Lung (tissue), 11 donors: ENCODE measurements at regions not wholly inside any gene's neighbourhood (a gene's known extent, or its start where the extent isn't known, plus 50 kb on each side); places are given as distances from the start of the nearest gene placed in this dataset.

Experiments
- ATAC-seq: fragments of 200-7000 bp; cut with Tn5 transposase; one replicate; pipeline ENCODE4 v1.9.1; 2020; ENCODE audit warnings: moderate number of reproducible peaks; ENCODE audit not compliant: insufficient read depth, low FRiP score
- DNase-seq, 3 donors: peaks; one replicate each; pipeline ENCODE4 v3.0.0-alpha.2; 2013 to 2017
- H3K27ac ChIP-seq, 2 donors: one replicate each; pipeline ENCODE4 v1.5.1; 2013; ENCODE audit warnings: mild to moderate bottlenecking in 2 of 2, moderate library complexity in 2 of 2, control low read depth in 1 of 2, inconsistent platforms in 1 of 2, low read depth in 1 of 2, low read length in 1 of 2
- H3K27me3 ChIP-seq, 3 donors: one replicate each; pipeline ENCODE4 v1.5.1; 2013; ENCODE audit warnings: low read length in 2 of 3; ENCODE audit not compliant: control insufficient read depth in 3 of 3, insufficient read depth in 3 of 3
- H3K36me3 ChIP-seq, 4 donors: one replicate each; pipeline ENCODE4 v1.5.1; 2013; ENCODE audit warnings: low read length in 4 of 4, mild to moderate bottlenecking in 1 of 4, moderate library complexity in 1 of 4; ENCODE audit not compliant: control insufficient read depth in 4 of 4, insufficient read depth in 4 of 4
- H3K4me1 ChIP-seq, 5 donors: one replicate each; pipeline ENCODE4 v1.5.1; 2013; ENCODE audit warnings: low read length in 5 of 5, mild to moderate bottlenecking in 2 of 5, moderate library complexity in 1 of 5; ENCODE audit not compliant: control insufficient read depth in 5 of 5, insufficient read depth in 5 of 5
- H3K4me3 ChIP-seq: one replicate; pipeline ENCODE4 v1.5.1; 2013; ENCODE audit warnings: mild to moderate bottlenecking, control low read depth, moderate library complexity
- H3K9ac ChIP-seq, 2 donors: one replicate each; pipeline ENCODE4 v1.5.1; 2013; ENCODE audit warnings: low read length in 2 of 2, control low read depth in 1 of 2; ENCODE audit not compliant: insufficient read depth in 1 of 2
- H3K9me3 ChIP-seq, 4 donors: one replicate each; pipeline ENCODE4 v1.5.1; 2013; ENCODE audit warnings: low read length in 3 of 4, mild to moderate bottlenecking in 1 of 4, moderate library complexity in 1 of 4; ENCODE audit not compliant: control insufficient read depth in 4 of 4, insufficient read depth in 3 of 4
- WGBS, 2 donors: extraction: QIAGEN DNeasy Blood & Tissue Kit; methylation state at CpG; one replicate each; pipeline ENCODE4 v1.1.7; 2013; 5-methylcytosine and 5-hydroxymethylcytosine counted together
- TF ChIP-seq, protein P1 (sequence below): IDR thresholded peaks from 2 replicates; pipeline ENCODE4 v1.5.1; 2012; ENCODE audit warnings: mild to moderate bottlenecking; ENCODE audit errors: control extremely low read depth, extremely low read depth
- donor health status: control.
- donor health status: control.
- donor health status: Bipolar disorder and iron deficiency.
- donor health status: healthy.
- donor health status: DM: yes; HTN: yes; CAD: no.

DNA sequence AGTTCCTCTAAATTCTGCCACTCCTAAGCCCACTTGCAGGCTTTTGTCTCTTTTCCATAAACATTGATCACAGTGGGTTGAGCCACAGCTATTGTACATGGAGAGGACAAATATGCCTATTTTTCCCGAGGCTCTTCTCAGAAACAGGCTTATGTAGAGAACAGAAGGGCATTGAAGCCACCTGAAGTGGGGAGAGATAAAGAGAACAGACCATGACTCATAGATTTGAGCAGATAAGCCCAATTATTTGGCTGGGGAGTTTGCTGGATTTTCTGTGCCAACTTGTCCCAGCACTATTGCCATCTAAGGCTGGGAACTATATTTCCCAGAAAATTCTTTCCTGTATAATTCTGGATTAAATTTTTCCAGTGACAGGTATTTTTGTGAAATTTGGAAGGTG is 446.1 kb upstream of the RPS6KA3 start:
- ATAC-seq, result no peak
- Histone ChIP-seq H3K4me3 (no peak overlapping the region), H3K36me3 (no peaks in the 10 kb centered on the region), H3K9ac (no peak overlapping the region), H3K27me3 (peaks cover 3 to 11% (median 5%) of the 10 kb centered on the region in 3 donors), H3K4me1 (no peaks in the 10 kb centered on the region), H3K27ac (no peak overlapping the region), H3K9me3 (peaks cover 0 to 1% (median 0%) of the 10 kb centered on the region in 4 donors)
- 22 to 65% methylated on average over 1 of the region's 1 CpG for WGBS, 2 donors
- no peak for DNase-seq
- TF ChIP-seq, protein P1, sequence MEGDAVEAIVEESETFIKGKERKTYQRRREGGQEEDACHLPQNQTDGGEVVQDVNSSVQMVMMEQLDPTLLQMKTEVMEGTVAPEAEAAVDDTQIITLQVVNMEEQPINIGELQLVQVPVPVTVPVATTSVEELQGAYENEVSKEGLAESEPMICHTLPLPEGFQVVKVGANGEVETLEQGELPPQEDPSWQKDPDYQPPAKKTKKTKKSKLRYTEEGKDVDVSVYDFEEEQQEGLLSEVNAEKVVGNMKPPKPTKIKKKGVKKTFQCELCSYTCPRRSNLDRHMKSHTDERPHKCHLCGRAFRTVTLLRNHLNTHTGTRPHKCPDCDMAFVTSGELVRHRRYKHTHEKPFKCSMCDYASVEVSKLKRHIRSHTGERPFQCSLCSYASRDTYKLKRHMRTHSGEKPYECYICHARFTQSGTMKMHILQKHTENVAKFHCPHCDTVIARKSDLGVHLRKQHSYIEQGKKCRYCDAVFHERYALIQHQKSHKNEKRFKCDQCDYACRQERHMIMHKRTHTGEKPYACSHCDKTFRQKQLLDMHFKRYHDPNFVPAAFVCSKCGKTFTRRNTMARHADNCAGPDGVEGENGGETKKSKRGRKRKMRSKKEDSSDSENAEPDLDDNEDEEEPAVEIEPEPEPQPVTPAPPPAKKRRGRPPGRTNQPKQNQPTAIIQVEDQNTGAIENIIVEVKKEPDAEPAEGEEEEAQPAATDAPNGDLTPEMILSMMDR, result no peak

GRCh38 chrX:20711366-20711765 is 444.7 kb upstream of the RPS6KA3 start:
- H3K27me3 ChIP-seq, result peaks cover 3 to 11% (median 5%) of the 10 kb centered on the region in 3 donors
- WGBS, 2 donors, result 55 to 82% methylated on average over 3 of the region's 3 CpGs

GRCh38 chrX:20693078-20693477 is 426.4 kb upstream of the RPS6KA3 start:
- peaks cover 0 to 4% (median 2%) of the 10 kb centered on the region in 3 donors for H3K27me3 ChIP-seq
- no peak overlapping the region for H3K4me3 ChIP-seq
- WGBS, 2 donors, result 79% methylated on average over 2 of the region's 2 CpGs
- no peaks in the 10 kb centered on the region for H3K36me3 ChIP-seq
- peaks cover 0 to 3% (median 0%) of the 10 kb centered on the region in 4 donors for H3K9me3 ChIP-seq
- H3K4me1 ChIP-seq, result no peaks in the 10 kb centered on the region
- DNase-seq, result no peak
- TF ChIP-seq, protein P1, result no peak
- no peak overlapping the region for H3K27ac ChIP-seq
- ATAC-seq, result no peak
- no peak overlapping the region for H3K9ac ChIP-seq

More at GRCh38 chrX:20711366-20711765, 444.7 kb upstream of the RPS6KA3 start:
- no peak overlapping the region for H3K9ac ChIP-seq
- H3K4me1 ChIP-seq, result no peaks in the 10 kb centered on the region
- ATAC-seq, result no peak
- no peak overlapping the region for H3K27ac ChIP-seq
- H3K4me3 ChIP-seq, result no peak overlapping the region
- H3K9me3 ChIP-seq, result no peaks in the 10 kb centered on the region
- no peak for DNase-seq
- TF ChIP-seq, protein P1, result no peak
- no peaks in the 10 kb centered on the region for H3K36me3 ChIP-seq

GRCh38 chrX:20686256-20686655 is 419.5 kb upstream of the RPS6KA3 start:
- no peak for DNase-seq
- TF ChIP-seq, protein P1, result no peak
- Histone ChIP-seq H3K4me1 (no peaks in the 10 kb centered on the region), H3K9ac (no peak overlapping the region), H3K4me3 (no peak overlapping the region), H3K27me3 (peaks cover 0 to 4% (median 4%) of the 10 kb centered on the region in 3 donors), H3K9me3 (peaks cover 0 to 3% (median 0%) of the 10 kb centered on the region in 4 donors), H3K27ac (no peak overlapping the region), H3K36me3 (no peaks in the 10 kb centered on the region)
- ATAC-seq, result no peak
- 85 to 94% methylated on average over 7 of the region's 7 CpGs for WGBS, 2 donors
